H1 (cell line): ENCODE measurements at regions not wholly inside any gene's neighbourhood (a gene's known extent, or its start where the extent isn't known, plus 50 kb on each side); places are given as distances from the start of the nearest gene placed in this dataset.

Experiments
- CTCF ChIA-PET: fragments of 300-600 bp; sonication (Branson Sonifier 250); formaldehyde crosslinking; loops from one replicate; lab custom pipeline; 2021; ENCODE audit not compliant: partially characterized antibody; lab: Charles Lee
- POLR2A ChIA-PET: fragments of 300-600 bp; sonication (Branson Sonifier 250); formaldehyde crosslinking; loops from one replicate; lab custom pipeline; 2021; ENCODE audit warnings: inconsistent platforms; ENCODE audit not compliant: partially characterized antibody; lab: Charles Lee
- DNase-seq, 2 experiments: peaks; one replicate each; pipeline versions ENCODE4 v3.0.0 to v3.0.0-alpha.2; 2010 to 2022; ENCODE audit warnings: low spot score in 2 of 2, low read depth in 1 of 2, mixed read lengths in 1 of 2
- FAIRE-seq: peaks from 2 replicates; lab custom pipeline; 2011; peaks lifted over from hg19 to GRCh38; lab: Jason Lieb, UNC
- H2AFZ ChIP-seq: 2 replicates; pipeline ENCODE4 v1.8.1; 2012; ENCODE audit warnings: low read length, inconsistent platforms
- H2AK5ac ChIP-seq: 2 replicates; pipeline ENCODE4 v1.6.1; 2013; ENCODE audit warnings: low read depth, low read length
- H2BK120ac ChIP-seq: replicated peaks from 2 replicates; pipeline ENCODE3; 2013; ENCODE audit warnings: low read depth, low read length, inconsistent platforms
- H2BK12ac ChIP-seq: 2 replicates; pipeline ENCODE4 v1.6.1; 2013; ENCODE audit warnings: low read depth, low read length
- H2BK15ac ChIP-seq: 2 replicates; pipeline ENCODE4 v1.6.1; 2013; ENCODE audit warnings: low read length
- H2BK20ac ChIP-seq: 2 replicates; pipeline ENCODE4 v1.6.1; 2013; ENCODE audit warnings: low read length
- H2BK5ac ChIP-seq: 2 replicates; pipeline ENCODE4 v1.6.1; 2013; ENCODE audit warnings: low read depth, low read length
- H3K14ac ChIP-seq: 2 replicates; pipeline ENCODE4 v1.6.1; 2013; ENCODE audit warnings: inconsistent platforms; ENCODE audit not compliant: insufficient read length
- H3K18ac ChIP-seq: 2 replicates; pipeline ENCODE4 v1.6.1; 2013; ENCODE audit warnings: low read length; ENCODE audit errors: extremely low read depth
- H3K23ac ChIP-seq: 2 replicates; pipeline ENCODE4 v1.6.1; 2013; ENCODE audit warnings: inconsistent platforms; ENCODE audit not compliant: insufficient read length
- H3K23me2 ChIP-seq: 2 replicates; pipeline ENCODE4 v1.6.1; 2013; ENCODE audit warnings: low read depth, low read length
- H3K27ac ChIP-seq: 2 replicates; pipeline ENCODE4 v1.6.1; 2011; ENCODE audit warnings: low read depth, low read length, inconsistent platforms
- H3K27me3 ChIP-seq, 4 experiments: replicated peaks in 1 of 4; 1 replicate in 1 of 4; 2 replicates in 3 of 4; pipeline versions ENCODE4 v1.6.1 to v1.8.1; 2011 to 2013; ENCODE audit warnings: low read length in 3 of 4, mild to moderate bottlenecking in 3 of 4, inconsistent platforms in 2 of 4, mixed read lengths in 2 of 4, moderate library complexity in 1 of 4; ENCODE audit not compliant: control insufficient read depth in 3 of 4, insufficient read depth in 3 of 4; ENCODE audit errors: extremely low read depth in 1 of 4
- H3K36me3 ChIP-seq, 4 experiments: 2 replicates each; pipeline versions ENCODE4 v1.6.1 to v1.8.1; 2011 to 2013; ENCODE audit warnings: mild to moderate bottlenecking in 4 of 4, low read length in 3 of 4, moderate library complexity in 2 of 4, control low read depth in 1 of 4, inconsistent platforms in 1 of 4; ENCODE audit not compliant: insufficient read depth in 4 of 4, control insufficient read depth in 2 of 4
- H3K4ac ChIP-seq: replicated peaks from 2 replicates; pipeline ENCODE3; 2013; ENCODE audit warnings: low read length, low read depth, mixed read lengths, inconsistent platforms; ENCODE audit not compliant: insufficient read length
- H3K4me1 ChIP-seq, 4 experiments: replicated peaks in 1 of 4; 1 replicate in 1 of 4; 2 replicates in 3 of 4; pipeline versions ENCODE4 v1.6.1 to v1.8.1; 2011 to 2013; ENCODE audit warnings: low read length in 3 of 4, inconsistent platforms in 2 of 4, mixed read lengths in 1 of 4; ENCODE audit not compliant: insufficient read depth in 4 of 4, control insufficient read depth in 3 of 4
- H3K4me2 ChIP-seq, 2 experiments: 2 replicates each; pipeline versions ENCODE4 v1.6.1 to v1.8.1; 2011 to 2013; ENCODE audit warnings: low read depth in 2 of 2, low read length in 2 of 2, control low read depth in 1 of 2, inconsistent platforms in 1 of 2, mild to moderate bottlenecking in 1 of 2; ENCODE audit not compliant: insufficient read depth in 1 of 2
- H3K4me3 ChIP-seq, 4 experiments: fragments of 200-600, 300-600 bp in 1 of 4; sonication (generic), shearing (Covaris generic), sonication (Bioruptor Twin) in 1 of 4; 2 replicates each; pipeline versions ENCODE4 v1.5.1 to v1.8.1; 2011 to 2016; ENCODE audit warnings: low read length in 4 of 4, low read depth in 3 of 4, control low read depth in 2 of 4, inconsistent platforms in 2 of 4, mild to moderate bottlenecking in 2 of 4, mixed read lengths in 1 of 4, moderate library complexity in 1 of 4; ENCODE audit not compliant: insufficient read depth in 2 of 4; ENCODE audit errors: extremely low read depth in 1 of 4
- H3K56ac ChIP-seq: replicated peaks from 2 replicates; pipeline ENCODE3; 2013; ENCODE audit warnings: low read depth, mild to moderate bottlenecking, mixed read lengths, low read length, inconsistent platforms; ENCODE audit not compliant: insufficient read length
- H3K79me1 ChIP-seq: 2 replicates; pipeline ENCODE4 v1.6.1; 2013; ENCODE audit warnings: low read depth, low read length, control low read depth
- H3K79me2 ChIP-seq, 2 experiments: 2 replicates each; pipeline versions ENCODE4 v1.6.1 to v1.8.1; 2012 to 2013; ENCODE audit warnings: low read length in 2 of 2, mild to moderate bottlenecking in 2 of 2, inconsistent platforms in 1 of 2; ENCODE audit not compliant: insufficient read depth in 2 of 2, control insufficient read depth in 1 of 2
- H3K9ac ChIP-seq, 4 experiments: replicated peaks in 1 of 4; 1 replicate in 1 of 4; 2 replicates in 3 of 4; pipeline versions ENCODE4 v1.6.1 to v1.8.1; 2011 to 2013; ENCODE audit warnings: low read depth in 3 of 4, low read length in 3 of 4, control low read depth in 2 of 4, mild to moderate bottlenecking in 2 of 4, moderate library complexity in 2 of 4, inconsistent platforms in 1 of 4; ENCODE audit errors: extremely low read depth in 1 of 4
- H3K9me3 ChIP-seq, 2 experiments: 2 replicates each; pipeline versions ENCODE4 v1.6.1 to v1.8.1; 2012 to 2013; ENCODE audit warnings: mild to moderate bottlenecking in 2 of 2, moderate library complexity in 2 of 2, control low read depth in 1 of 2, inconsistent platforms in 1 of 2, low read depth in 1 of 2, low read length in 1 of 2, mixed read lengths in 1 of 2; ENCODE audit not compliant: insufficient read depth in 2 of 2
- H4K20me1 ChIP-seq, 2 experiments: replicated peaks in 1 of 2; 2 replicates each; pipeline versions ENCODE3 to v1.8.1; 2011 to 2013; ENCODE audit warnings: inconsistent platforms in 2 of 2, low read length in 2 of 2, mild to moderate bottlenecking in 1 of 2; ENCODE audit not compliant: insufficient read depth in 2 of 2, control insufficient read depth in 1 of 2
- H4K5ac ChIP-seq: 2 replicates; pipeline ENCODE4 v1.6.1; 2013; ENCODE audit warnings: low read length, low read depth, mixed read lengths, inconsistent platforms; ENCODE audit not compliant: insufficient read length
- H4K8ac ChIP-seq: 2 replicates; pipeline ENCODE4 v1.8.0; 2013; ENCODE audit warnings: mild to moderate bottlenecking, moderate library complexity, low read length, inconsistent platforms; ENCODE audit not compliant: insufficient read depth; ENCODE audit errors: extremely low read depth
- H4K91ac ChIP-seq: replicated peaks from 2 replicates; pipeline ENCODE3; 2013; ENCODE audit warnings: low read length, mixed read lengths, inconsistent platforms; ENCODE audit not compliant: insufficient read length
- CREB1 ChIP-seq: IDR thresholded peaks from 2 replicates; pipeline ENCODE4 v1.6.1; 2012; ENCODE audit warnings: inconsistent platforms
- FOSL1 ChIP-seq: IDR thresholded peaks from 2 replicates; pipeline ENCODE4 v1.6.1; 2011; ENCODE audit warnings: mild to moderate bottlenecking, low read depth, low read length, moderate library complexity; ENCODE audit not compliant: insufficient read depth
- SP4 ChIP-seq: IDR thresholded peaks from 2 replicates; pipeline ENCODE4 v1.6.1; 2012; ENCODE audit warnings: low read length, inconsistent platforms
- TAF7 ChIP-seq: optimal IDR thresholded peaks from 2 replicates; pipeline ENCODE3; 2011; ENCODE audit warnings: low read depth, mild to moderate bottlenecking, inconsistent platforms, low read length, moderate library complexity, borderline replicate concordance
- WGBS, 2 experiments: shearing (Covaris generic) in 1 of 2; methylation state at CpG; one replicate each; pipeline versions ENCODE4 v1.1.6 to v1.1.7; 2013 to 2015; ENCODE audit warnings: low lambda C conversion rate in 2 of 2, mixed read lengths in 2 of 2, inconsistent platforms in 1 of 2, low coverage in 1 of 2, missing lambda C conversion rate in 1 of 2; ENCODE audit not compliant: insufficient replicate concordance in 2 of 2, insufficient coverage in 1 of 2, insufficient read length in 1 of 2; ENCODE audit errors: extremely low coverage in 1 of 2, missing lambda C conversion rate in 1 of 2; 5-methylcytosine and 5-hydroxymethylcytosine counted together

DNA sequence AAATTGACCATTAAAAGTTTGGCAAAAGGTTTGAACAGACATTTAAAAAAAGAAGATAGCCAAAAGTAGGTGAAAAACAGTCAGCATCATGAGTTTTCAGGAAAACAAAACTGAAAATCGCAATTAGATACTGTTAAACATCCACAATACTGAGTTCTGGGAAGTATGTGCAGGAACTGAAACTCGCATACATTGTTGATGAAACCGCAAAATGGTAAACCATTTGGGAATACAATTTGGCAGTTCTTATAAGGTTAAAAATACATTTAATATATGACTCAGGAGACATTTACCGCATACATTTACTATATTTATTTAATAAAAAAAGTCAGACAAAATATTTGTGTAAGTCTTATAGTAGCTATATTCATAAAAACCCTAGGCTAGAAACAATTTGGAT is 393.2 kb downstream of the COL11A1 start:
- Histone ChIP-seq H3K18ac (no peak overlapping the region), H4K5ac (no peak overlapping the region), H3K4ac (no peak overlapping the region), H2AFZ (no peak overlapping the region), H3K9ac (no peak overlapping the region), H2BK5ac (no peak overlapping the region), H2AK5ac (no peak overlapping the region), H3K4me3 (no peak overlapping the region), H3K79me2 (no peaks in the 10 kb centered on the region), H3K4me2 (no peak overlapping the region), H4K91ac (no peak overlapping the region), H3K23ac (no peak overlapping the region), H2BK20ac (no peak overlapping the region), H3K56ac (no peak overlapping the region), H3K27ac (no peak overlapping the region), H3K9me3 (no peaks in the 10 kb centered on the region), H4K8ac (no peak overlapping the region), H3K79me1 (no peaks in the 10 kb centered on the region), H2BK12ac (no peak overlapping the region), H3K27me3 (no peaks in the 10 kb centered on the region), H3K23me2 (no peaks in the 10 kb centered on the region), H2BK120ac (no peak overlapping the region), H3K36me3 (no peaks in the 10 kb centered on the region), H3K14ac (no peak overlapping the region), H2BK15ac (no peak overlapping the region), H3K4me1 (no peaks in the 10 kb centered on the region), H4K20me1 (no peaks in the 10 kb centered on the region)
- ChIA-PET POLR2A (no interaction called here), CTCF (no interaction called here)
- DNase-seq (no peak), FAIRE-seq (no peak)
- 94% methylated on average over 4 of the region's 4 CpGs; no CpG with 5 or more reads in 1 of the 2 experiments for WGBS, 2 experiments
- TF ChIP-seq CREB1 (no peak), SP4 (no peak), FOSL1 (no peak), TAF7 (no peak)
